IPS DF 4.7 (cell line): ENCODE measurements at regions not wholly inside any gene's neighbourhood (a gene's known extent, or its start where the extent isn't known, plus 50 kb on each side); places are given as distances from the start of the nearest gene placed in this dataset.

Source experiments
- DNase-seq: peaks from one replicate; pipeline ENCODE4 v3.0.0-alpha.2; 2013; ENCODE audit warnings: low spot score; ENCODE audit errors: extremely low read depth

DNA sequence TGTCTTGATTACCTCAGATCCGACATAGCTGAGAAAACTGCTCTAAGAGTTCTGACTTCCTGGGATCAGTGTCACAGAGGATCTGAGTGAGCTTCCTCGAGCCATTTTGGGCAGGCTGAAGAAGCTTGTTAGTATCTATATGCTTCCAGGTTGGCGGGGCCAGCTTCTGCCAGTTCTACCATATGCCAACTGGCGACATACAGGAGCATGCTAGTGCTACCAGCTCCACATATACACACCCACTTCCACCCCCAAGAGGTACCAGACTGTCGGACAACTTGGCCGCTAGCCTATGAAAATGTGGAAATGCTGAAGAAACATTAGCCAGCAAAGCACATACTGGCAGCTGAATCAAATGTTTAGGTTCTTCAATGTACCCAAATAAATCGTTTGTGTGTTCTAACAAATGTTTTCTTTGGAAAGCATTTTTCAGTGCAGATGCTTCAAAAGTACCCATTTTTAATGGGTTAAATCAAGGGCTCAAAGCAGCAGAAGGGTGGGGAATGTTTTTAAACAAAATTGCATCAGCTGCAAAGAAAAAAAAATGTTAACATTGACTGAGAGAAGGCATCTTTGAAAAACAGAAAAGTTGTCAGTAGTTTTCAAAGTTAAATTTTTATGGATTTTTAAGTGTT lies 163.7 kb downstream of the KLF12 start:
- no peak for DNase-seq

GRCh38 chr13:73967397-73968165 lies 166.6 kb downstream of the KLF12 start:
- no peak for DNase-seq

- no peak for DNase-seq
These were observed 167.9 kb downstream of the KLF12 start for GRCh38 chr13:73966331-73966730.

DNA sequence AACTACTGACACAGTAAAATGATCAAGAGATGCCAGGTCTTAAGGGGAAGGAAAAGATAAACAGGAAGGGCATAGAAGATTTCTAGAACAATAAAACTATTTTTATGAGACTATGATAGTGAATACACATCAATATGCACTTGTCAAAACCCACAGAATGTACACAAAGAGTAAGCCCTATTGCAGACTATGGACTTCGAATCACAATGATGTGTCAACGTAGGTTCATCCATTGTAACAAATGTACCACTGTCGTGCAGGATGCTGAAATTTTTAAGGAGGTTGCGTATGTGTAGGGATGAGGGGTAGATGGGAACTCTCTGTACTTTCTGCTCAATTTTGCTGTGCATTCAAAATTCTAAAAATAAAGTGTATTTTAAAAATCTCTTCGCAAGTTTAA lies 171.9 kb downstream of the KLF12 start:
- no peak for DNase-seq

- DNase-seq = no peak
These were observed 173.0 kb downstream of the KLF12 start for GRCh38 chr13:73961181-73961580.

- no peak for DNase-seq
These were observed 173.7 kb downstream of the KLF12 start for GRCh38 chr13:73960474-73960873.

- no peak for DNase-seq
These were observed 175.4 kb downstream of the KLF12 start for GRCh38 chr13:73958657-73959397.

DNA sequence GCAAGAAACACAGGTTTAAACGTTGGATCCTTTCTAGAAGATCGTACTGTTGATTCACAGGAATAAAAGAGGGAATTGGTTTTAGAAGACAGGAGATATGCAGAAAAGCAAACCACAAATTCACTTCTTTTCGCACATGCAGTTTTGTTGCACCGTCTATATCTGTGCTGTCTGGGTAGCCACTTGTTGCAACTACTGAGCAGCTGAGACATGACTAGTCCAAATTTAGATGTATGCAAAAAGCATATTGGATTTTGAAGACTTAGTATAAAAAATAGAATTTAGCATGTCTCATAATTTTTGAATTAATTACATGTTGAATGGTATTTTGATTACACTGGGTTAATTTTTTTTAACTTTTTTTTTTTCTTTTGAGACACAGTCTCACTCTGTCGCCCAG lies 176.3 kb downstream of the KLF12 start:
- DNase-seq = no peak

DNA sequence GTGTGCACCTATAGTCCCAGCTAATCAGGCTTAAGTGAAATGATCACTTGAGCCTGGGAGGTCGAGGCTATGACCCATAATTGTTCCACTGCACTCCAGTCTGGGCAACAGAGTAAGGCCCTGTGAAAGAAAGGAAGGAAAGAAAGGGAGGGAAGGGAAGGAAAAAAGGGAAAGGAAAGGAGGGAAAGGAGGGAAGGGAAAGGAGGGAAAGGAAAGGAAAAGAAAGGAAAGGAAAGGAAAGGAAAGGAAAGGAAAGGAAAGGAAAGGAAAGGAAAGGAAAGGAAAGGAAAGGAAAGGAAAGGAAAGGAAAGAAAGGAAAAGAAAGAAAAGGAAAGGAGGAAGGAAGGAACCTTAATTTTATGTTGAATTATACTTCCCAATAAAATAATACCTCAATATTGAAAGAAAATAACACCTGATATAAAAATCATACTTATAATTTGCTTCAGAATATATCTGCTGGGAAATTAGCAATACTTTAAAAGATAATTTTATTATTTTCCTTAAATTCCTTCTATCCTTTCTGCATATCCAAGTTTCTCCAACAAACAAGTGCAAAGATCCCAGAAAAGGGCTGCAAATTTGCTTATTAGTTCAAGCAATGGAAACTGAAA lies 177.3 kb downstream of the KLF12 start:
- DNase-seq = no peak

GRCh38 chr13:73955977-73956500 lies 178.2 kb downstream of the KLF12 start:
- no peak for DNase-seq

DNA sequence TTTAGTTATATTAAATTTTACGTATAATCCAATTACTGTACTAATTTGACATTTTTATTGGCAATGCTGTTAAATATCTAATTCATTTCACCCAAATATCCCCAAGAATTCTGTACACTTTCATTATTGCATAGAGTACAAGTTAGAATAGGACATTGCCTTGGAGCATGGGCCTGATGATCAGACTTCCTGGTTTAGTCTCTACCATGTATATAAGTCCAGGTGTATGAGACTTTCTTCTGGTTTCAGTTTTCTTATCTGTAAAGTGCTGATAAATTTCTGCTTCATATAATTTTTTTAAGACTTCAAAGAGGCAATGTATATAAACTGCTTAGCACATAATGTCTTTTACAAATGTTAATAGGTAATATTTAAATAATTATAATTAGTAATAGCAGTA lies 179.4 kb downstream of the KLF12 start:
- no peak for DNase-seq

GRCh38 chr13:73952648-73953047 lies 181.6 kb downstream of the KLF12 start:
- DNase-seq = no peak

DNA sequence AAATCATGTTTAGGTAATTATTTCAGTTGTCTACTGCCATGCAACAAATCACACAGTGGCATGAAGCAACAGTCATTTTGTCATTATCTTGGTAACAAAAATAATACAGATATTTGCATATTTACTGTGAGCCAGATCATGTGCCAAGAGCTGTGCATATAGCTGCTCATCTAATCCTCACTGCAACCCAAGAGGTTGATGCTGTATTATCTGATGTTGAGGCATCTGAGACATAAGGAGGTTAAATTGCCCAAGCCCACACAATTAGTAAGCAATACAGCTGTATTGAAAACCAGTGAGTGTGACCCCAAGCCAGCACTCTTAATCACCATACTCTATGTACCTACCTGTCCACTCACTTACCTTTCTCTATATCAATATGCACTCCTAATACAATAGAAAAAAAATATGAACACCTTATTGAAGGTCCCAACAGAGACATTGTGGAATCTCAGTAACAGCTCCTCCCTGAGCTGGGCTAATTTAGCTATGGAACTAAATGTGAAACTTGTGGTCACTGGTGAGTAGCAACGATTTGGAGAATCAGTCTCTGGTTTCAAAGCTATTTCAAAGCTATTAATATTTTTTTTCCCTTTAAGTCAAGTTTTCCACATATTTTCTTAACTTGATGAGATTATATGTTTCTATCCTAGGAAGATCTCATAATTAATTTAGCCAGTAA lies 185.2 kb downstream of the KLF12 start:
- no peak for DNase-seq

GRCh38 chr13:73945871-73946270 lies 188.3 kb downstream of the KLF12 start:
- no peak for DNase-seq

GRCh38 chr13:73945382-73945781 lies 188.8 kb downstream of the KLF12 start:
- DNase-seq = no peak

DNA sequence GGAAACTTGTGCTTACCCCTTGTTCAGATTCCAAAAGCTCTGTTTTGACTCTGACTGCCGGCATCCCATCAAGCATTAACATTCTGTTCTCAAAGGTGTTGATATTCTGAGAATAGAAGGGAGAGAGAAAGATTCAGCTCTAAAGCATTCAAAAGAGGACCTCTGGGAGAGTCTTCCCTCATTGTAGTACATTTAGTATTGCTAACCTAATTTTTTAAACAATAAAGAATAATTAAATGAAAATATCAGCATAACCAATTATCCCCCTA lies 190.3 kb downstream of the KLF12 start:
- no peak for DNase-seq

- no peak for DNase-seq
These were observed 190.9 kb downstream of the KLF12 start for GRCh38 chr13:73943137-73943964.

DNA sequence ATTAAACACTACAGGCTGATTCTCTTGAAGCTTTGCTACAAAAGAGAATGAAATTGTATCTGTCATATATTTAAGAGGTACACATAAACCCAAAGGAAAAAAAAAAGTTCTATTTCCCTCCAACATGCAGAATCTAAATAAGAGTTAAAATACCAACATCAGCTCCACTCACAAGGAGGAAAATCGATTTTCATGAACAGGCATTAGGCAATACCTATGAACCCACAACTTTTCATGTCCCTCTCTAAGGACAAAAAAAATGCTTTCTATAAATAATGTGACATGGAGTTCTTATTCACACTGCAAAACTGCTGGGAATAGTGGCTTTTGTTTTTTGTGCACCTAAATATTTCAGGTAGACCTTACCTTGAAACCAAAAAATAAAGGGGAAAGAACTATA lies 192.5 kb downstream of the KLF12 start:
- no peak for DNase-seq

- no peak for DNase-seq
These were observed 194.1 kb downstream of the KLF12 start for GRCh38 chr13:73940098-73940497.

DNA sequence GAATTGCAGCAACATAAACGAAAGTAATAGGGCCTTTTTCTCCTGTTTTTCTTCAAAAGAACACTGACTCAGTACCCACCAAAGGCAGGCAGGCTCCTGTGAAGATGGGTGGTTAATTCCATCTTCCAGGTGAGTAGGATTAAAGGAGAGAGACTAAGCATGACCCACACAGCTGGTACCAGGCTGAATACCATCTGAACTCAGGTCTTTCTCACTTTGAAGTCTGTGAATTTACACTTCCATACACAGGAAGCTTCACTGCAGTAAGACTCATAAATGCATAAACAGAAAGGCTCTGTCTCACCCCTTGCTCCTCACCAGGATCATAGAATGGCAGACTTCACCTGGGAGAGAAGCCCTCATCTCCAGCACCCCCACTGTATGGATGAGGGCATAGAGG lies 194.6 kb downstream of the KLF12 start:
- DNase-seq = no peak

- DNase-seq = no peak
These were observed 195.2 kb downstream of the KLF12 start for GRCh38 chr13:73939071-73939380.
